ENCODE measurements at regions not wholly inside any gene's neighbourhood (a gene's known extent, or its start where the extent isn't known, plus 50 kb on each side); places are given as distances from the start of the nearest gene placed in this dataset.
"Not testable (repeated sequence)": the region's sequence is repeated elsewhere in the genome, so short reads cannot be mapped to it uniquely, and the experiment has no call there.

DNA sequence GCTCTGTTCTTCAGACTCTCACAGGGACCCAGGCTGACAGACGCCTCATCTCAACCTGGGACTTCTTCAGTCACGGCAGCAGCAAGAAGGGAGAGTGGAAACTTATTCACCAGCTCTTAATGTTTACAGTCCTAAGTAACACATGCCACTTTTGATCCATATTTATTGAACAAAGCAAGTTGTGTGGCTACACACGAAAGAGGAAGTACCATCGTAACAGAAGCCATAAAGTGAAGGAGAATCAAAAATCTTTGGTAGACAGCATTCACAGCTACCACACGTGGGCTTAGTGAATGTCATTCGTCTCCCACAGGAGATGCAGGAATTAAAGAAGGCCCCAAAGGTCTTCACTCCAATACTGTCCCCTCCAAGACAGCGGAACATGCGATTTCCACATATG is 582.6 kb downstream of the CETN3 start:
- no peak for DNase-seq

DNA sequence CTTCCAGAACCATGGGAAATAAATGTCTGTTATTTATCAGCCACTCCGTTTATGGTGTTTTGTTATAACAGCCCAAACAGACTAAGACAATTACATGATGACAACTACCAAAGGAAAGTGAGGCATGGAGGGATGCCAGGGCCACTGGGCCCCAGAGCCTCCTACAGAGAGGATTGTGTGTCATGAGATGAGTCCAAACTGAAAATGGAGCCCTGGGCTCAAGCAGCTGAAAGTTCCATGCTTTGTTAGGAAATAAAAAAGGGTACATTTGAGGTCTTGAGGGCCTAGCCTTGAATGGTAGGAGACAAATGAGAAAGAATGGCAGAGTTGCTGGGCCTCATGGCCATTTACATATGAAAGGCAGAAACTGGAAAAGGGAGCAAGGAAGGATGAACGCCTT is 586.5 kb downstream of the CETN3 start:
- DNase-seq, result no peak

DNA sequence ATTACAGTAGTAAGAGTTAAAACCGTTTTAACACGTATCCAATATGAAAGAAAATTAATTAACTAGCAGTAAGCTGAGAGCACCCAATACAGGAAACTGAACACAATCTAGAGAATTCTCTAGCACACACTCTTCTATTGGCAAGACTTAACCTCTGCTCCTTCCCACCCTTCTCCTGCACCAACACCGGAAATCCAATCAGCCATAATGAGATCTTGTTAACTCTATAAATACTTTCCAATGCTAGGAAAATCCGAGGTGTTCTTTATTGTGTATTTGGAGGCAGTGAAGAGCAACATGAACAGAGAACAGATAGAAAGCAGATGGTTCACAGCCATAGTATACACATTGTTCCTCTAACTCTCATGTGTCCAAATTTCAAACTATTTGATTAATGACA is 591.7 kb downstream of the CETN3 start:
- DNase-seq, result no peak

DNA sequence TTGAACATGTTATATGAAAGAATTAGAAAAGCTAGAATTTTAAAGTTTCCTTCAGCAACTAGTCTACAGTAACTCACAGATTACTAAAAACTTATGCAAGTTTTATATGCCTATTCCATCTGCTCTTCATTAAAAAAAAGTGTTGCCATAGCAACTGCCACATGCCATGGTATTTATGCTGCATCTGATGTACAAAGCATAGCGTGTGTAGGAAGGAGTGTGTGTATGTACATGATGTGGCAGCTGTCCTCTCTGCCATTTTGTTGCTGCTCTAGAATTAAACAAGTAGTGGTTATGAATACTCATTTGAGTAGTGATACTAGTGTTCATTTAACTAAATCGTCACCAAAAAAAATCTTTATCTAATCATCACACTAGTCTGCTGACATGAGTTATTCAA is 593.5 kb downstream of the CETN3 start:
- no peak for DNase-seq

DNA sequence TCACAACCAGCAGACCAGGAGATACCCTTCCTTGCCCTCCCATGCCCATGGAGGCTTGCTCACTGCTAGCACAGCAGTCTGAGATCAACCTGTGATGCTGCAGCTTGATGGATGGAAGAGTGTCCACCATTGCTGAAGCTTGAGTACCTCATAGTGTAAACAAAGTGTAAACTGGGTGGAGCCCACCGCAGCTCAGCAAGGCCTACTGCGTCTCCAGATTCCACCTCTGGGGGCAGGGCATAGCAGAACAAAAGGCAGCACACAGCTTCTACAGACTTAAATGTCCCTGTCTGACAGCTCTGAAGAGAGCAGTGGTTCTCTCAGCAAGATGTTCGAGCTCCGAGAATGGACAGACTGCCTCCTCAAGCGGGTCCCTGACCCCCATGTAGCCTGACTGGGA is 608.8 kb downstream of the CETN3 start:
- not testable (repeated sequence) for DNase-seq

DNA sequence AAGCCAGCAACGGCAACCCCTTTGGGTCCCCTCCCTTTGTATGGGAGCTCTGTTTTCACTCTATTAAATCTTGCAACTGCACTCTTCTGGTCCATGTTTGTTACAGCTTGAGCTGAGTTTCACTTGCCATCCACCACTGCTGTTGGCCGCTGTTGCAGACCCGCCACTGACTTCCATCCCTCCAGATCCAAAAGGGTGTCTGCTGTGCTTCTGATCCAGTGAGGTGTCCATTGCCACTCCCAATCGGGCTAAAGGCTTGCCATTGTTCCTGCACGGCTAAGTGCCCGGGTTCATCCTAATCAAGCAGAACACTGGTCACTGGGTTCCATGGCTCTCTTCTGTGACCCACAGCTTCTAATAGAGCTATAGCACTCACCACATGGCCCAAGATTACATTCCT is 615.1 kb downstream of the CETN3 start:
- not testable (repeated sequence) for DNase-seq

DNA sequence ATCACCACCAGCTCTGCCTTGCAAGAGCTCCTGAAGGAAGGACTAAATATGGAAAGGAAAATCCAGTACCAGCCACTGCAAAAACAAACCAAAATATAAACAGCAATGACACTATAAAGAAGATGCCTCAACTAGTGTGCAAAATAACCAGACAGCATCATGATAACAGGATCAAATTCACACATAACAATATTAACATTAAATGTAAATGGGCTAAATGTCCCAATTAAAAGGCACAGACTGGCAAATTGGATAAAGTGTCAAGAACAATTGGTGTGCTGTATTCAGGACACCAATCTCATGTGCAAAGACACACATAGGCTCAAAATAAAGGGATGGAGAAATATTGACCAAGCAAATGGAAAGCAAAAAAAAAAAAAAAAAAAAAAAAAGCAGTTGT is 629.8 kb downstream of the CETN3 start:
- DNase-seq, result not testable (repeated sequence)

DNA sequence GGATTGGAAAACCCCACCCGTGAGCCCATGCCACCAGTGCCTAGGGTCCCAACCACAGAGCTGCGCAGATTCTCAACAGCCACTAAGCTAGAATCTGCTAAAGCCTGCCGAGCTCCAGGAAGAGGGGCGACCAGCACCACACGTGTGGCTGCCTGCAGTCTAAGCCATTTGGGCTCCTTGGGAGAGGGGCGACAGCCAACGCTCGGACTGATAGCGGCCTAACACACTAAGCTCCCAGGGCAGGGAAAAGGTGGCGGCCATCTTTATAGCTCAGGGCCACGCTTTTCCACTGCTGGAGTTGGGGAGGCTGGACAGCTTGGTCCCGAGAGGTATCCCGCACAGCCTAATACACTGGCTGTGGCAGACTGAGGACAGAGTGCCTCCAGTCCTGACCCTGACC is 631.8 kb downstream of the CETN3 start:
- no peak for DNase-seq

DNA sequence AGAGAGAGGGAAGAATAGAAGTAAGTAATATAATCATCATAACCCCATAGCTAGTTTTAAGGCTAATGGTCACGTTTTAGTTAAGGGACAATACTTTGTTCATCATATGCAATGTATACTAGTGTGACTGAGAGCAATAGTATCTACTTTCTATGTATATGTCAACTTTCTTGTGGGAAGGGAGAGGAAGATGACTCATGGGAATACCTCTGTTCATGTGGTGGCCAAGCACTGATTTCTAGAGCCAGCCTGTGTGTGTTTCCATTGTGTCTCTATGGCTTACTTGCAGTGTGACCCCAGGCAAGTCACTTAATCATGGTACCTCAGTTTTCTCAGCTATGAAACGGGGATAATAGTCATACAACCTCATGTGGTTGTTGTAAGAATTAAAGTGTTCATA is 639.6 kb downstream of the CETN3 start:
- DNase-seq, result no peak

DNA sequence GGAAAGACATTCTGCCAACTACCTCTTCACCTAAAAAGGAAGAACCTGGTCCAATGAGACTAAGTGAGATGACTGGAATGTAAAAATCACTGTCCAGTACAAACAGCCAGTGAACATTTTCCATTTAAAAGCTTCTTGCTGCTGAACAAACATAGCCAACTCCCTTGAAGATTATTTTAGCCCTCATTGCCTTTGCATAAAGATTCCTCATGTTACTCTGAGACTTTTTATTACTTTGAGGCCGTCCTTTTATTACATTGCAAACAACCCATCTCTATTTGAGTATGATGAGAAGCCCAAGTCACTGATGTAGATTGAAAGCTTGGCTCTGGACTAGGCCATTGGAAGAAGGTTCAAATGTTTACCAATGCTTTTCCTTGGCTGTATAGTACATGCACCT is 649.8 kb downstream of the CETN3 start:
- DNase-seq, result no peak

DNA sequence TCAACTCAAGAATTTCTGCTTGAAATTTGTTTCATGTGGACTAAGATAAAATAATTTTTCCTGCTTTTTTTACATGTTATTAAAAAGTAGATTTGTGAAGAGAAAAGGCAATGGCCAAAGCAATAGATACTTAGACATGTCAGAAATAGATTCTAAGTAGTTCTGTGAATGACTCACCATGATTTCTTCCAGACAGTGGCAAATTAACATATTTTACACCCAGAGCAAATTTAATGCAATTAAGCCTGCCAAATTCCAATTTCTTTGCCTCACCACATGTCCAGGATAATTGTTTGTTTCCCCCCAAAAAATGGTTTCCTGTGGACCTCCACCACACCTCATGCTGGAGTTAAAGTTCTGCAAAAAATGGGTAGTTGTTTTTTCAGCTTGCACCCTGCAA is 651.4 kb downstream of the CETN3 start:
- DNase-seq, result no peak

DNA sequence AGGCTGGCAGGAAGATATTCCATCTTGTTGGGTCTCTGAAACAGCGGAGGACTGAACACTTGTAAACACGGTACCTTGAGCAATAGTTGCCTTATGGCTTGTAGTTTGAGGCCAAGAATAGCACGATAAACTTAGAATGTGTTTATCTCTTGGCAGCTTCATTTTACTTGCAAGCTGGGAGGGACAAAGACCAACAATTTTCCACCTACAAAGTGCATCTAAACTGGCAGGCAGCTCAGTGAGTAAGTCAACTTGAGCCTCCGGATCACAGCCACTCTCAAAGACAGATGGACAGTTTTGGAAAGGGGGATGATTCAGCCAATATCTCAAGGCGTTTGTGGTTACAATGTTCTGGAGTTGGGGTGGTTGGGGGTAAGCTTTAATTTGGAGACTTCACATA is 652.6 kb downstream of the CETN3 start:
- no peak for DNase-seq

DNA sequence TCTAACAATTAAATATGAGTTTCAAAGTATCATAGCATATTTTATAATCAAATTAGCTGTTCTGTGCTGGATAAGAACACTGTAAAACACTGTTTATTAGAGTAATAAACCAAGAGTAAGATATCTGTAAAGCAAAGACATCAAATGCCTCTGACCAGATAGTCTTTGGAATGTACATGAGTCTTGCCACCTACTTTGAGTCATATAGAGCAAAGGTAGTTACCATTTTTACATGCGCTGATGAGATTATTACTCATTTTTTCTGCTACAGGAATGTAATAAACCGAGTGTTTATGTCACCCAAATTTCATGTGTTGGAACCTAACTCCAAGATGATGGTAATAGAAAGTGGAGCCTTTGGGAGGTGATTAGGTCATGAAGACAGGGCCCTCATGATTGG is 654.5 kb downstream of the CETN3 start:
- no peak for DNase-seq

DNA sequence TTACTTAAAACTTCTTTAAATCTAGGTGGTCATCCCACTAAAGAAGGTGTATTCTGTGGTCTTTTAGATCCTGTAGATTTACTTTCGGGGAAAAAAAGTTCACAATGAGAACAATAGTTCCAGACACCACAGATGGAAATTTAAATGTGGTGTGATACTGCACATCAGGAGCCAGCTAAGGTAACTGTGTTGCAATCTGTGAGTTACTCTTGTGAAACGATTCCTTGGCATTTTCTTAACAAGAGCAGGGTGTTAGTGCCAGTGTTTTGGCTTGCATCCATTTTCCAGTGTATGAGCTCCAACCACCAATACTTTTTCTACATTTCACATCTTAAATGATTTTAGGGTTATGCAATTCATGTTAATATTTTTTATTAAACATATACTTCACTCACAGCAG is 674.5 kb downstream of the CETN3 start:
- no peak for DNase-seq

DNA sequence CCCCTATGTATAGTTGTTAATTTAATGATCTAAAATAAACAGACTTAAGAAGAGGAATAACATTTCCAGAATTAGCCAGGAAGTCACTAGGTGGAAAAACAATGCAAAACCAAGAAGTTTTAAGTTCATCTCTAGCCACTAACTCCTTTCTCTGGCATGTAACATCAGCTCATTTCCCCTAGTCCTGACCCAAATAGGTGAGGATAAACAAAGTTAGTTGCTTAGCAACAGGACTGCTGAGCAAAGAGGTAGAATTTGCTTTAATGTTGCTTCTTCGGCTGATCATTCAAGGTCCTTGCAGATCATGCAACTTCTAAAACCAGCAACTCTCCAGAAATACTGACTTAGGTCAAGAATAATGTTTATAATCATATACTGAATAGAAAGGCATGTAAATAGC is 675.8 kb downstream of the CETN3 start:
- no peak for DNase-seq

DNA sequence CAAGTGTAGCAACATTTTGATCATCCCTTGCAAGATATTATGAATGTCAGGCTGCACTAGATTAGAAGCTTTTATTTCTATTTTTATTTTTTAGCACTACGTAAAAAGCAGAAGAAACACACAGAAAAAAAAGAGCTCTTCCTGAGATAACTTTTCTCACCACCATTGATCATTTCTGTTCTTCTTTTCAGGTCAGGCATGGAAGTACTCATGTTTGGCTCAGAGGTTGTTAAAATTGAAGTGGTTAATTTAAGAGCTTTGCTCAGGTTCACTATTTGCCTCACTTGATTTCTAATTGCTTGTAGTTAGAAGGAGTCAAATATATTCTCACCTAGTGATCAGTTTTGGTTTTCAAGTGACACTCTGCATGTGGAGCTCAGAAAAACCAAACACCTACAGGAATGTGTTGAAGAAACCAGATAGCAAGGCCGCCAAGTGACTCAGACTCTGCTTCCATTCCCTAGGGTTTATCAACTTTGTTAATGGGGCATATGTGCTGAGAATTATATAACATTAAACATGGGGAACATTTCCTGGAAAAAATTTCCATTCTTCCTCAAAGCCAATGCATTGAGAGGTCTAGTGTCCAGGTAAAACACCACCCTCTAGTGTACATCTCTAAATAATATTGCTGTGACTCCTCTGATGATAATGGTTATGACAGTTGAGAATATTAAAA is 679.8 kb downstream of the CETN3 start:
- DNase-seq, result peak; percentile 11

DNA sequence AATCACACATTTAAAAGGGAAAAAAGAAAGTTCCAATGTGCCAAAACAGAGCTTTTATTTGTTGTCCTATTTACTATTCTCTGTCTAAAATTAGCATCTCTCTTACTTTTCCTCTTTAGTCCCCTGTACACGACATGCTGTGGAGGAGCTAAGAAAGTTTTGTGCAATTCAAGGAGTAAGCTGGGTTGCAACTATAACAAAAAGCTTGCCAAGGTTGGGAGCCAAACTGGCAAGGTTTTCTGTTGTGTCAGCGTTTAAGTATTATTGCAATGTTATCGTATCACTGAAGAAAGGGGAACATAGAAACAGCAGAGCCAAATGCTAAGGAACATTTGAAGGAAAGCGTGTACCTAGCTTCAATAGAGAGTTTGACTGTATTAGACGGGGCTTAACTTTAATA is 680.8 kb downstream of the CETN3 start:
- DNase-seq, result no peak

DNA sequence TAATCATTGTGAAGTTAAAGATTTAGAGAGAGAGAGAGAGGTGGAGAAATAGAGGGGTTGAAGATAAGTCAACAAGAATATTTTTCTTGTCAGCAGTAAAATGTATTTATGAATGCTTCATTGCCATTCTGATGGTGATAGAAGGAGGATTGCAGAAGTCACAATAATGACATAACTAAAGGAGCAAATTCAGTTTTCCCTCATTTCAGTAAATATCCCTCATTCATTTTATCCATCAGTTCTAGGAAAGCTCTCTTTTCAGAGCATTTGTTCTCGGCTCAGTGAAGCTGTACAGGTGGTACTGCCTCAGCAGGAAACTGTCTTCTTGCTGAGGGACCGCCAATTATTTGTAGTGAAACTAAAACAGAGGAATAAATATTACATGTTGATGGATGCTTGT is 681.4 kb downstream of the CETN3 start:
- no peak for DNase-seq

DNA sequence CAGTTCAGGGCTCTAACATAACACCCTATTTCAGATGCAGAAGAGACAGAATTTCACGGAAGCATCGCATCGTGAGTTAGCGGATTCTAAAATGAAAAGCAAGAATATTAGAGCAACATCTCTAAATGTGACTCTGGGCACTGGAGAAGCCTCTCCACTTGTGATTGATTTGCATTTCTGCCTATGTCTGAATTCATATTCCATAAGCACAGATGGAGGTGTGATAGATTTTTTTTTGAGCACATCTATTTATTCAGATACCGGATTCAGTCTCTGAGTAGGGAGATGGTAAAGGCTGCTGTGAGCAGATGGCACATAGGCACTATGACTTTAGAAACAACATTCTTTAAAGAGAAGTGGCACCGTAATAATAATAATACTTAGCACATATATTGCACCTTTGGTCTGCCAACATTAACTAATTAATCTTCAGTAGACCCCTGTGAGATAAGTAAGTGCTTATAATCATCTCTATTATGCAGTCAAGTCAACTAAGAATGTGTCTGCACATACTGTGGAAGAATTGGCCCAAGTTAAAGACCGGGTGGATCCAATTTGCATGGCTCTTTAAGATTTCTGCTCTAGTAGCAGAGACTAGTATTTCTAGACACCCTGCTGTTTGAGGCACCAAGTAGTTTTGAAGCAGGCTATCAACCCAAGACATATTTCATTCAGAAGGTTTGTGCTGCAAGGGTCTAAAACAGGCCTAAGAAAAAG is 685.0 kb downstream of the CETN3 start:
- DNase-seq, result no peak

DNA sequence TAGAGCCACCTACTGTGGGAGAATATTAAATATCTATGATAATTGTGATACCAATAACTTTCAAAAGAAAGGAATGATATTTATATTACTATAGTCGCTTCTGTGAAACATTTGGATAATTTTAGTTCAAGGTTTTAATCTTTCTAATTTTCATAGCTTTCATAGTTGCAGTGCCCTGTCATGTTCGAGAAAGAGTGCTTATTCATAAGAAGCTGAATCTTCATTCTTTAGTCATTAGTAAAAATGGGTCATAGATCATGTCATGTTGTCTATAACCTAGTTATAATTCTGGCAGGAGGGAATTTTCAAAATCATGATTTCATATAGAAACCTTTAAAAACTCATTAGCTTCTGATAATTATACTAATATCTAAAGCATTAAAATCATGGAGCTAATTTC is 685.6 kb downstream of the CETN3 start:
- DNase-seq, result no peak

DNA sequence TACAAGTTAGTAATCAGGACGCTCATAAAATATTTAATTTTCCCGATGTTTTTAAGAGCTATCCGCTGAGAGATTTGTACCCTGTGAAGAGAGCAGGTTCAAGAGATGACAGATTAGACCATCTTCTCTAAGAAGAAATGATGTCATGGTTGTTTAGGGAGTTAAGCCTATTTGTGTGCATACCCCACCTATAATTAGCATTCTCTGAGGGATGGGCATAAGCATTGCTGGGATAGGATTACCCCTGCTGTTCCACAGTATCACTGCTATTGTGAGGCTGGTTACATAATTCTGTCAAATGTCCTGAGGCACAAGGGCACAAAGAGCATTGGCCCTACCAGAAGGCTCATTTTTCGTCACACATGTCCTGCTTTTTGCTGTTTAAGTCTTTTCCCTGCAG is 687.0 kb downstream of the CETN3 start:
- no peak for DNase-seq

DNA sequence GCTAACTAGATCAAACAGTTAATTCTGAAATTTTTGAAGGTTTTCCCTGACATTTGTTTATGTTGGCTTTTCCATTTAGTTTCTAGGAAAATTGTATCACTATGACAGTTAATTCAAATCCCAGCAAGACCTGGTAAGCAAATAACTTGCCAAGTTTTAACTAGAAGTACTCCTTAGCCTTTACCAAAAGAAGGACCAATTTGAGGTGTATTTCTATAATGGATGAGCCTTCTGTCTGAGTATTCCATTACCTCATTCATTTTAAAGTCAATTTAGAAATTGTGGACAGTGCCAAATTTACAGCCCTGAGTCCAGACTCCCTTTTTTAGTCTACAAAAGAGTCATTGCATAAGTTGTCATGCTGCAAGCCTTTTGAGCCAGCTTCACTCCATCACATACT is 687.6 kb downstream of the CETN3 start:
- DNase-seq, result no peak

DNA sequence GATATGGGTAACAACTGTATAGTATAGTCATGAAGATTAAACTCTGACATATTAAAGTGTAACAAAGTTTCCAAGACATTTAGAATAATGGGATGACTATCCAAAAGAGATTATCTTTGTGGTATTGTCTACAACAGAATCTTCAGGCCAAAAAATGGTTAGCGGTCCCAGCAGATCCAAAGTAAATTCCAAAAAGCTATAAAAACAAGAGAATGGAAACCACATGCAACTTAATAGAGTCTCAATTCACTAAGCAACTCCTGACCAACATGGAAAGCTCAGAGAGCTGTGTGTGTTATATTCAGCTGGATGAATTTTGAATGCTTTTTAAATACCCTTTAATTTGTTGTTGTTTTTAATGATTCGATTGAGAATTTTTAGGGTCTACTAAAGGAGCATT is 688.2 kb downstream of the CETN3 start:
- no peak for DNase-seq

DNA sequence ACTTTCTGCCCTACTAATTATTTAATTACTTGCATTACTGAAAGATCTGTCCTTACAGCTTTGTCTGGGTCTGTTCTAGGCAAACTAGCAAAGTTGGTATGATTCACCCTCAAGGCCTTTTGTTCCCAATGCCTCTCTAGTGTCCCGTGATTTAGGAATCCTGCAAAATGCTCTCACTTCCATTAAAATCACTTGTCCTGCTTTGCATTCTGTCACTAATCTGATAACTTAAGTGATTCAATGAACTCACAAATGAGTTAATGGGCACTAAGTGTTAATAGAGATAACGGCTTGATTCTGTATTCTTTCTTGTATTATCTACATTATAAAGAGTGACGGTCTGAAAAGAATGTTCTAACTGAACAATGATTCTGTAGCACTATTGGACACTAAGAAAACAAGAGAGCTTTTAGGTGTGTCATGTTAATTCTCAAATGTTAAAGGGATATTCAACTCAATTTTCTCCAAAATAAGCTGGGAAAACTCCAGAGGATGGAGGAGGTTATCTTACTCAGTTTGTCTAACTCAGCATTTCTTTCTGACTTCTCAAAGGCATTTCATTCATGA is 697.3 kb downstream of the CETN3 start:
- no peak for DNase-seq

DNA sequence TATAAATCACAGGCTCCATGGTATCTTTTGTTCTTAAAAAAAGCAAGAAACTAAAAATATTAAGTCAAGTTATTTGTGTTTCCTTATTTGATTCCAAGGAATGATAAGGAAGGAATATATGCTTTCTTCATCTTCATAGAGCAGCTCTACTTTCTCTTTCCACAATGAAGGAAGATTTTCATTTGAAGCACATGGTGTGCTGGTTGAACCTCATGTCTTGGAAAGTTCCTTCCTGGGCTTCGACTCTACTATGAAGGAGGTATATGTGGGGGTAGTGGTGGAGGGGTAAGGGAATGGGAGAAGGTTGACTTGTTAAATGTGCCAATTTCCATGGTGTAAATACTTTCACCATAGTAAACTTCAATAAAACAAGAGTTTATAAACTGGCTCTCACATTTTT is 698.0 kb downstream of the CETN3 start:
- no peak for DNase-seq

Data from NCI-H2029 treated with DMSO at 0.1 percent for 48 hours (cell line).